ENCODE measurements at regions not wholly inside any gene's neighbourhood (a gene's known extent, or its start where the extent isn't known, plus 50 kb on each side); places are given as distances from the start of the nearest gene placed in this dataset.
"Not testable (repeated sequence)": the region's sequence is repeated elsewhere in the genome, so short reads cannot be mapped to it uniquely, and the experiment has no call there.

GRCh38 chr10:53335803-53336422, 563.3 kb upstream of the MBL2 start:
- TF ChIP-seq POLR2A (IDR thresholded peaks at IDR 0.05) = not testable (repeated sequence)
- TF ChIP-seq, protein P1, sequence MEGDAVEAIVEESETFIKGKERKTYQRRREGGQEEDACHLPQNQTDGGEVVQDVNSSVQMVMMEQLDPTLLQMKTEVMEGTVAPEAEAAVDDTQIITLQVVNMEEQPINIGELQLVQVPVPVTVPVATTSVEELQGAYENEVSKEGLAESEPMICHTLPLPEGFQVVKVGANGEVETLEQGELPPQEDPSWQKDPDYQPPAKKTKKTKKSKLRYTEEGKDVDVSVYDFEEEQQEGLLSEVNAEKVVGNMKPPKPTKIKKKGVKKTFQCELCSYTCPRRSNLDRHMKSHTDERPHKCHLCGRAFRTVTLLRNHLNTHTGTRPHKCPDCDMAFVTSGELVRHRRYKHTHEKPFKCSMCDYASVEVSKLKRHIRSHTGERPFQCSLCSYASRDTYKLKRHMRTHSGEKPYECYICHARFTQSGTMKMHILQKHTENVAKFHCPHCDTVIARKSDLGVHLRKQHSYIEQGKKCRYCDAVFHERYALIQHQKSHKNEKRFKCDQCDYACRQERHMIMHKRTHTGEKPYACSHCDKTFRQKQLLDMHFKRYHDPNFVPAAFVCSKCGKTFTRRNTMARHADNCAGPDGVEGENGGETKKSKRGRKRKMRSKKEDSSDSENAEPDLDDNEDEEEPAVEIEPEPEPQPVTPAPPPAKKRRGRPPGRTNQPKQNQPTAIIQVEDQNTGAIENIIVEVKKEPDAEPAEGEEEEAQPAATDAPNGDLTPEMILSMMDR (IDR thresholded peaks at IDR 0.05) = not testable (repeated sequence)
